CD4-positive, alpha-beta T cell treated with Interleukin-2 at 100 ng/mL for 4 hours (primary cell): ENCODE measurements at regions not wholly inside any gene's neighbourhood (a gene's known extent, or its start where the extent isn't known, plus 50 kb on each side); places are given as distances from the start of the nearest gene placed in this dataset.

Experiments
- DNase-seq: peaks from one replicate; pipeline ENCODE4 v3.0.0-alpha.2; 2020; ENCODE audit warnings: low spot score

DNA sequence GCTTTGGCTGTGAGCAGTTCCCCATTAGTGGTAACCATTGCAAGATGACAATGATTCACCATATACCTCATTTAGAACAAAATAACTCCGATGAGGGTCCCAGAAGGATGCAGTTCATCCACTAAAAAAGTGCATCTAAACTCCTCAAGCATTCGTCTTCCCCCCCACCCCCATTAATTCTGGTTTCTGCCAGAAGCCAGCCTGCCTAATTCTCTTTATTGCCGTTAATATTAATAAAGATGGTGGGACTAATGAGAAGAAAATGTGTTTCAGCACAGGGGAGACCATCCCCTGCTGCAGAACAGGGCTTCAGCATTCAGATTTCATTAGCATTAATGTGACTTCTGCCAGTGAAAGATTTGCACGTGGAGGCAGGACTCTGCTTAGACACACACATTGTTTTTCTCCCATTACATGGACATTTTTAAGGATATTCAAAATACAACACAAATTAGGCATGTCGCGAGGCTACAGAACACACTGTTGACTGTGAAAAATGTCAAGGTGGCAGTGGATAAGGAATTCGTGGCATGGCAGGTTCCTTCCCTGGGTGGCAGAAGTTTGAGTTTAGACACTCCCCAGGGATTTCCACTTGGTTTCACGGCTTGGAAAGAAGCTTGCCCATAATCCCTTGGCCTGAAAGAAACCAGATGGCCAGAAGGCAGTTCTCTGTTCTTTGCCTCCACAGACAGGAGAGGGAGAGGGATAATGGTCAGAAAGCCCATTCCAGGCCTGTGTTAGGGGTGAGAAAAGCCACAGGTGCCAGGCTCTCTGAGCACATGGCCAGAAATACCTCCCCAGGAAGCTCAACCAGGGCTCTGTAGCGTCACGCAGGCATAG is 236.5 kb downstream of the FOXO1 start:
- DNase-seq = no peak

DNA sequence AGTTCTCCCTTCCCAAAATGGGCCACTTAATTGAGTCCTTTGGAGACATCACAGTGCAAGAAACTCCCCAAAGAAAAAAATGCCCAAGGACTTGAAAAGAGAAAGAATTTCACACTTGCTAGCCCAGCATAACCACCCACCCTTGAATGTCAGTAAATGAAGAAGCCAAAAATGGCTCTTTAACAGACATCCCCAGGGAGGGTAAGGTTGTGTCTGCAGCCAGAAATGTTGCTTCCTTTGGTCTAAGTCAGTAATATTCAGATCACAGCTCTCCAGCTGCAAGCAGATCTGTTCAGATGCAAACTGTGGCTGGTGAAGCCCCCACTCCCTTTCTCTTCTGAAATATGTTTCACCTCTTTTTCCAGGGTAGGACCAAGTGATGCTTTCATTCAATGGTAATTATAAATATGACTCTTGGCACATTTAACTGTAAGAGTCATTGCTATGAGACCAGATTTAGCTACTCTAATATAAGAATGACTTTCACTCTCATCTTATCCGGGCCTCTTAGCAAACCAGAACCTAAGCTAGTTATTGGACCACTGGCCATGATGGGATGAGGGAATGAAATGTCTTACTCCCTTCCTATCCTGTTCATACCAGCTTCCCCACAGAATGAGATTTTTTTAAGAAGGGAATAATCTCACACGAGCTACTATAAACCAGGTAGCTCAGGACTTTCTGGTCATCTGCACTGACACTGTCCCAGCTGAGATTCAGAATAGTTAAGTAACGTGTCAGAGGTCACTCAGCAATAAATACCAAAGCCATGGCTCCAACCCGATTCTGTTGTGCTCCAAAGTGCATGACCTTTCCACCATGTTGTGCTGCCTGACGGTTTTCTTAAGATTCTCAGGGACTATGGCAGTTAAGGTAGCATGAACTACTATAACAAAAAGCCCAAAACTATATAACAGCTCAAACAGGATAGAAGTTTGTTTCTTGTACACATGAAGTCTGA is 234.1 kb downstream of the FOXO1 start:
- DNase-seq = no peak

DNA sequence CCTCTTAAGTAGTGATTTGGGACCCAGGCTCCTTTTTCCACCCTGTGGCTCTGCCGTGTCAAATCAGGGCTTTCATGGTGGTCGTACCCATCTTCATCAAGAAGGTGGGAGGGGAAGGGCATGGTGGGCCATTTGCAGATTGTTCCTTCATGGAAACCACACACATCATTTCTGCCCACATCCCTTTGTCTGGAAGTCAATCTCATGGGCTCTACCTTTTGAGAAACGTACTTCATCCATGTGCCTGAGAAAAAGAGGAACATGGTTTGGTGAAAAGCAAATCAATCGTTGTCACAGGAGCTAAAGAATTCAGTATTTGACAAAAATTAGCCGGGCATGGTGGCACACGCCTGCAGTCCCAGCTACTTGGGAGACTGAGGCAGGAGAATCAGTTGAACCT is 233.4 kb downstream of the FOXO1 start:
- no peak for DNase-seq

DNA sequence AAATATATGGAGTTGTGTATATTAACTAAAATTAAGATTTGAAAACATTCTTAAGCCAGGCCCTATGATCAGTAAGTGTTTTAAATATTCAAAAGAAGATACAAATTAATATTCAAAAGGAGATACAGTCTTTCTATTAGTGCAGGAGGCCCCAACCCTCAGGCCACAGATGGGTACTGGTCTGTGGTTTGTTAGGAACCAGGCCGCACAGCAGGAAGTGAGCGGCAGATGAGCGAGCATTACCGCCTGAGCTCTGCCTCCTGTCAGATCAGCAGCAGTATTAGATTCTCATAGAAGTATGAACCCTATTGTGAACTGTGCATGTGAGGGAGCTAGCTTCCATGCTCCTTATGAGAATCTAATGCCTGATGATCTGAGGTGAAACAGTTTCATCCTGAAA is 232.9 kb downstream of the FOXO1 start:
- DNase-seq = peak; percentile 55

DNA sequence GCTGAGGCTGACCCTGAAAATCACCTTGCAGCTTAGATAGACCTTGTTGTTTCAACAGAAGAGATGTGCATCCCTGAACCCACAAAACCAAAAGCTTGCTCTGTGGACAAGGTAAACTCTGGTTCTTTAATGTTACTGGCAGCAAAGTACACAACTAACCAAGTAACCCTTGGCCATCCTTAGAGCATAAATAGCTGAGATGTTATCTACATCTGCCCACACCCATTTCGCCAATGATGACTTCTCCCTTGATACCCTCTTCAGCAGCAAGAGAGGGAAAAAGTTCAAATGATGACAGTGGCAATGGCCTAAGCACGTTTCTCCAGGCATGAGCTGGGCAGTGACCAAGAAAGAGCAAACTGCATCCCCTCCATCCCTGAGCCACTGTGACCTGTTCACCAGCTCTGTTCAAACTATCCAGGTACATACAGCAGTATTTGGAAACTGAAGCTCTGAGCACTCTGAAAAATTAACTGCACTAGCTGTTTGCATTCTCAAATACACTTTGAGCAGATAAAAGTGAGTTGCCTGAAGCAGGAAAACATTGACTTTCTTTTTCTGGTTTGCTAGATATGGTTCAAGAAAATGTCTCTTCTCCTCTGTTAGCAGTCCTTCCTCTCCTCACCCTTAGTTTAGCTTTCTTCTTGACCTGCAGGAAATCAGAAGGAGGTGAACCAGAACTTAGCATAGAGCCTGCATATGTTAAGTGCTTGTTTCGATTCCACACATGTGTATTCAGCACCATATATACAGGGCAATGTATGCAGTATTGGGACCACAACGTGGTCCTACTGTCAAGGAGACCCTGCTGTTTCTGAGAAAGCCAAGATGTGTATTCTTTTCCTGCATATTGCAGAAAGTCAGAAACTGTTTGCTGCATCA is 231.7 kb downstream of the FOXO1 start:
- DNase-seq = no peak

DNA sequence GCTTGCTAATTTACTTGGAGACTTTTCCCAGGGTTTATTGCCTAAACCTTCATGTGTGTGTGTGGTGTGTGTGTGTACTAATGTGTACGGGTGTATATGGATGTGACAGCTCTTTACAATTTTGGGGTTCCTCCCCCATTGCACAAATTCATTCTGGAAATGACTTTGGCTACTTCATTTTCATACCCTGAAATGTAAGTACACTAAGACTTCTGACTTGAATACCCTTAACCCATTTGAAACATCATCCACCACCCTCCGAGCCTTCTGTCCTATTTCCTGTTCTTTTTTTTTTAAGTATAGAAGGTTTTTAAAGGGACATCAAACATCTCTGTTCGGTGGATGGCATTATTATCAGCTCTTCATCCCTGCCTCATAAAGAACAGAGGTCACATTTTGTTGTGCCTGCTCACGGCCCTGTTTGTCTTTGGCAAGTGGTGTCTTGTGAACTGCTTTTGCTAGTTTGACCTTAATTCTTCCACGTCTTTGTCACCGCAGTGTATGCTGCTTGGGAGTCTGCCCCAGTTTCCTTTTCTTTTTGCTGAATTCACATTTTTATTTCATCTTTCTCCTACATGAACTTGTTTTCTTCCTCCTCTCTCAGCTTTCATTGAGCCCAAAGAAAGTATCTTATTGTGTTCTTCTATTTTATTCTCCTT is 228.3 kb downstream of the FOXO1 start:
- DNase-seq = no peak

DNA sequence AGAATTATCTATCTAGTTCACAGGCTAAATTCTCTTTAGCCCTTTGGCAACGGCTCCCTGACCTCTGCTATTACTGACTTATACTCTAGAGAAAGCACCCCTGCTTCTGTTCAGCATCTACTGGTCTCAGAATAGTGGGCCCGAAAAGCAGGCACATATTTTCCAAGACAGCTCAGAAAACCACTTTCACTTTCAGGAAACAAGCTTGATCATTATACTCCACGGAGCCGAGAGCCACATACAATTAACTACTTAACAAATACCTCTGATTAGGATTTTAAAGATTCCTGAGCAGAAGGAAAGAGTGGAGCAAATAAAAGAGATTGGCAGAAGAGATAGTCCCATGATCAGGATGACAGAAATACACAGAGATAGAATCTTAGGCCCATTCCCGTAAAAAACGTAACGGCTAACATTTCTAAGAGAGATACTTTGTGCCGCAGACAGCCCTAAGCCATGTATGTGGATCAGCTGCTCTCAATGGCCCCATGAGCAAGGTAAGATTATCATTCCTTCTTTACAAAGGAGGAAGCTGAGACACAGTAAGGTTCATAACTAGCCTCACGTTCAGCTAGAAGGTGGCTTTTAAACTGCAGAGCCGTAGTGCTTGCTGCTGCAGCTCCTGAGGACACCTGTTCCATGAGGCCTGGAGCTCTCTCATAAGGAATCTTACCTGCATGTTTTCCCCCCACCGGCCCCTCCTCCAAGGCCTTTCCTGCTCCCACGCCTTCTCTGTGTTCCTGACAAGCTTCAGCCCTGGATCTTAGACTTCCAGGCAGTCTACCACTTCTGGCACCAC is 227.2 kb downstream of the FOXO1 start:
- peak; percentile 24 for DNase-seq

DNA sequence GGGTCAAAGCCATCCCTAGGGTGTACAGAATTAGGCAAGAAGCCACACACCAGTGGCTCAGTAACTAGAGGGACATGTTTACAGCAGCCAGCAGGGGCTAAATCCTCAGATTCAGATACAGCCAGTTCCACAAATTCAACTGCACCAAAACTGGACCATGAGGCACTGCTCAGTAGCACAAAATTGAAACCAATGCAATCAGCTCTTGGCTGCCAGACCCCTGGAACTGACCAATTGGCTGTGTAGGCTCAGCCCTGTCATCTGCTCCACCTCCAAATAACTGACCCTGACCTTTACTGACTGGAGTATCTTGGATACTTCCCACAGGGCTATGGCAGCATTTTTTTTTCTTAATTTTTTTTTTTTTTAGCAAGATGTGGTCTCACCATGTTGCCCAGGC is 226.5 kb downstream of the FOXO1 start:
- DNase-seq = no peak

DNA sequence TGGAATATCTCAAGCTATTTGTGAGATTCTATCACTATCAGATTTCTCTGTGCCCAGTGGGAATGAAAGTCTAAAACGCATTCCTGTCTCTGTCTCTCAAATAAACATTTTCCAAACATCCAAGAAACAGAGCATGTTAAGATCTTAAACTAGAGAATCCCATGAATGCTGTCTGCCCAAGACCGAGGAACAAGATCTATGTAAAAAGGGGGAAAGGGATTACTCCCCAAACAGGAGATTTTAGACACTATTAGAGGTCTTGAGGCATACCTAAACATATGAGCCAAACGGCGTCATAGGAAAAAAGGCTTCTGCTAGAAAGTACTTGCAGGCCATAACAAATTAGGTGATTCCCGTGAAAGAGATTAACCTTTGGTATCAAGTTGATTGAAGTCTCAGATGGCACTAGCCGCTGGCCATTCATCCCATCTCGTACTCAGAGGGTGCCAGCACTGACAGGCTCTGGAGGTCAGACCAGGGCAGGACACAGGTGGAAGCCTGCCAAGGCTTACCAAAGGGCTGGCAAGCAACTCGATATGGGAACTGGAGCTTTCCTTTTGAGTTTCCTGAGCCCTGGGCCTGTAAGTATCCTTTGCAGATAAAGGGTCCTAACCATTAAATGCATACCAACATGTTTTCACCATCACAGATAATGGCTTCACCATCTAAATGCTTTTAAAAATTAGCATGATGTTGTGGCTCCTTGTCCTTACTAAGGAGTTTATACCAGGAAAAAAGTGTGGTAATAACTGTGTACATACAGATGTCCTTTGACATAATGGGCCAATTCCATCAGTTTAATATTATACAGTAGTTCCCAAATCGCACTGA is 225.2 kb downstream of the FOXO1 start:
- no peak for DNase-seq

DNA sequence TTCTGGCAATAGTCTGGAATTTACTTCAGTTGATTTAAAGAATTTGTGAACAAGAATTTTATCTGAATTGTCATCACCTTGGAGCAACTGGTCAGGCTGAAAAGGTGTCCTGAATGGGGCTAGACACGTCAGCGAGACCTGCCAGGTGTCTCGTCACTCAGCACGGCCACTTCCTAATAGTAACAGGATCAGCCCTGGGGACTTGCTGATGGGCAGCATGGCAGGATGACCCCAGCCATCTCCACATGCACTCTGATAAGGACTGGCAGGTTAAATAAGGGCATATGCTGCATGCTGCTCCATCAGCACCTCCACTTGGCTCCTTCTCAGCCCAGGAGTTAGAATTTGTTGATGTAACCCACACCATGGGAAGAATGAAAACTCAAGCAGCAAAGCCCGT is 224.2 kb downstream of the FOXO1 start:
- no peak for DNase-seq

DNA sequence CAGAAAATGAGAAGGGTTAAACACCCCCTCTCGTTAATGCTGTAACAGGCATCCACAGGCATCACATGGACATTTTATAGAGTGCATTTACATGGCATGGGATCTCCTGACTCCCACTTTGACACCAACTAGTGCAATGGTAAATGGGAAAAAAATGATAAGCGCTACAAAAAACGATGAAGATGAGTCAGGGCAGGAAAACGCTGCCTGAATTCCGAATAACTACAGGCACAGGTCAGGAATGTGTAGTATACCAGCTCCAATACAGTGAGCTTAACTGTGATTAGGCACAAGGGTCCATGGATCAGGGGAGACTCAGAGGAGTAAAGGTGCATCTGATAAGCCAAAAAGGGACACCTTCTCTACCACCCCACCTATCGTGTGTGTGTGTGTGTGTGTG is 223.6 kb downstream of the FOXO1 start:
- no peak for DNase-seq

DNA sequence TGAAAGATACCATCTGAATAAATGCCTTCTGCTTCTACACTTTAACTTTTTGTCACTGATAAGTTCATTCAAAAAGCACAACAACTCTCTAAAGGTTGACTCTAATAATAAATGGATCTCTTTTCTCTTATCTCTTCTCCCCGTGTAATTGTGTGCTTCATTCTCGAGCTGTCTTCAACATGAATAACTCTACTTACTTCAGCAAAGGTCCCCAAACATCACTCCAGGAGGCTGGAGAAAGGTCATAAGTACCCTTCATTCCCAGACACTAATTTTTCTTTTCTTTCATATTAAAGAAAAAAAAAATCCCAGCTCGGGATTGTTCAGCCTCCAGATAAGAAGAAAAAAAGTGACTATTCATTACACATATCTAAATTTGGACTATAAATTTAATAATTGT is 222.2 kb downstream of the FOXO1 start:
- no peak for DNase-seq

DNA sequence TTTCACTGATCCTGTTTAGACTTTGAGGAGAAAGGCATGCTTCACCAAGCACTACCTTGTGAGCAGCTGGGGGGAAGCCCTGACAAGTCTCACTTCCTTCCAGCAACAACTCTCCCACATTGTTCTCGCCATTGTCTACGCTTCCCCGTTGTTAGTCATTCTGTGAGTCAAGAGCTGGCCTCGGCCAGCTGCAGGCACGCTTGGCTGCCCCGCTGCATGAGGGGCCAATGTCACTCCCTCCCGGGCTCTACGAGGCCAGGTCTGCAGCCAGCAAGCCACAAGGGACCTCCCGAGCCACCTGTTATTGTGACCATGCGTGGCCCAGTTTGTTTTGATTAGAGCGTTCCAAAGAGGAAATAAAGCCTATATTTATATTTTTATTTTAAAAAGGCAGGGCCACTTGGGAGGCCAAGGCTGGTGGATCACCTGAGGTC is 220.9 kb downstream of the FOXO1 start:
- DNase-seq = peak; percentile 19

DNA sequence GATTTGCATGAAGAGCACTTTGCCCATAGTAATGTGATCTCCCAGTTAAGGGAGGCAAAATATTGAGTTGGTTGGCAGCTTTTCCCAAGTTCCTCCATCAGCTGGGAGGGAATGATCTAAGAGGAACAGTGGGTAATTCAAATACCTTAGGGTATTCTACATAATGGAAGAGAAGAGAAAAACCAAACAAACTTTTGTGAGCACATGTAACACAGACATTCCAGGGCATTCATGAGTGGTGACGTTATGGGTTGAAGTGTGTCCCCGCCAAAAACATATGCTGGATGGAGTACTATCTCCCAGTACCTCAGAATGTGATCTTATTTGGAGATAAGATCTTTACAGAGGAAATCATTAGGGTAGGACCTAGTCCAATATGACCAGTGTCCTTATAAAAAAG is 220.1 kb downstream of the FOXO1 start:
- no peak for DNase-seq

DNA sequence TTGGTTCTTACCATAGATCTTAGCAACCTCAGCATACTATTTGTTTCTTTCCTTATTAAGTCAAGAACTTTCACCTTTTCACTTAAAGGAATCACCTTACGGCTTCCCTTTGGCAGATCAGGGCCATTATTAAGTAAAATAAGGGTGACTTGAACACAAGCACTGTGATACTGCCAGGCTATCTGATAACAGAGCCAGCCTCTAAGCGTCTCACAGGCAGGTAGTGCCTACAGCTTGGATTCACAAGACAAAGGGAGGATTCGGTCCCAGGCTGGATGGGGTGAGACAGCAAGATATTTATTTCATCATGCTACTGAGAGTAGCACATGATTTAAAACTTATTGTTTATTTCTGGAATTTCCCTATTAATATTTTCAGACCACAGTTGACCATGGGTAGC is 218.6 kb downstream of the FOXO1 start:
- no peak for DNase-seq

DNA sequence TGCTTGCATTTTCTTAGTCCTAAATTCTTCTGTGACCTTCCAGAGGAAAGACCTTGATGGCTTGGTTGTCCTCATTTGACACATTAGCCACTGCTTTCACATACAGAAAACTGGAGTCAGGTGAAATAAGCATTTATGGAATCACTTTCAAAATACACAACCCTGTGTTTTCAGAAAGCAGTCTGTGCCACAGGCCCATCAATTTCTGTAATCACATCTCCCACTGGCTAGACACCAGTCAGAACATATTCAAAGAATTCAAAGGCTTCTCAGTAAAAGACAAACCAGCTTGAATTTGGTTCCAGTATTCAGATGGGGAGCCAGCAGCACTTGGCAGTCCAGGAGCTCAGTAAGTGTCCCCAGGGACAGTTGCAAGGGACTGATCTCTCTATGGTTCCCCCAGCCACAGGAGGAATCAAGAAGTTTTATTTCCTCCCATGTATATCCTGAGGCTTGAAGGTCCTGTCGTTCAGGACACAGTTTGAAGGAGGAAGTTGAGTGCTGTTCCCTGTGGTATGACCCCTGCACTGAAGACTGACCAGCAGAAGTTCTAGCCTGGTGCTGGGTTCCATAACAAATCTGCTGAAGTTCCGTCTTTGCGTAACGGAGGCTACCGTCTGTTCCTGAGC is 214.3 kb downstream of the FOXO1 start:
- DNase-seq = no peak

DNA sequence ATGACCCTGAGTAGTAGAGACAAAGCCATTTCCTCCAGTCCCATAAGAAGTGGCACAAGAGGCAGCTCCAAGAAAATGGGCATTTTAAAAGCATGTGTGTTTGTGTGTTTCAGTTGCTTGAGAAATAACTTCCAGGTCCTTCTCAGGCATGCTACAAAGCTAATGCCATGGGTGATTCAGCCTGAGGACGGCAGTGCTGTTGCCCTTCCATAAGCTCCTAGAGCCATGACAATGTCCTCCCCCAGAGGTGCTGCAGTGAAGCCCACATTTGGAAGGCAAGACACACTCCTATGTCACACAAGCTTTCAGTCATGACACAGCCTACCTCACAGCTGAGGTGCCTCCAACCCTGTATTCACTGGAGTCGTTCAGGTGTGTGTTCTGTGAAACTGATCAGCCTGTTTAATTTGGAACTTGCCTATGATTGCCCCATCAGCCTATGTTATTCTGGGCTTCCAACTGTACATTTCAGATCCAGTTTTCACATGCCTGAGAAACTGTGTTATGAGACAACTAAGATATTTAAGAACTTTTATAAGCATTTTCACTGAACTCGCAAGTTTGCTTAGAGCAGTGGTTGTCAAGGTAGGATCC is 213.6 kb downstream of the FOXO1 start:
- DNase-seq = no peak

DNA sequence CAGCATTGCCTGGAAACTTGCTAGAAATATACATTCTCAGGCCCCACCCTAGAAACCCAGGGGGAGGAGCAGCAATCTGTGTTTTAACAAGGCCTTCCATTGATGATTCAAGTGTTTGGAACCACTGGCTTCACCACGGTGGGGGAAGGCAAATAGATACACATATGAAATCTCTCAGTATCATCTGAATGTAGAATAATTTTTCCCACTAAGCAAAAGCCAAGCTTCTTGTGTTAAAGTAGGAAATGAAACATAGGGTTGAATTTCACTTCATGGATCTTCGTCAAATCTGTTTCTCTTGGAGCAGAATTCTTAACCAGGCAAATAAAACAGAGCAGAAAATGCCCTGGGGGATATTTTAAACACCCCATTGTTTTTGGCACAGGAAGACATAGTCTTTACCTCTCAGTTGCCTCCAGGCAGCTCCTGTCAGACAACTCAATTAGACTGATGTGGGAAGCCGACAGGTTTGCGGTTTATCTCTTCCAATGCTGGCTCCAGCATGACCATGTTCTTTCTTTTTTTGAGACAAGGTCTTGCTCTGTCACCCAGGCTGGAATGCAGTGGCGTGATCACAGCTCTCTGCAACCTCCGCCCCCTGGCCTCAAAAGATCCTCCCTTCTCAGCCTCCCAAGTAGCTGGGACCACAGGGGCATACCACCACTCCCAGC is 213.0 kb downstream of the FOXO1 start:
- DNase-seq = no peak
